Lung (tissue), 11 donors: ENCODE measurements at regions not wholly inside any gene's neighbourhood (a gene's known extent, or its start where the extent isn't known, plus 50 kb on each side); places are given as distances from the start of the nearest gene placed in this dataset.
A peak's percentile ranks its signal among the peaks of the same experiment; 100 is the strongest.

Experiments used
- ATAC-seq: fragments of 200-7000 bp; cut with Tn5 transposase; one replicate; pipeline ENCODE4 v1.9.1; 2020; ENCODE audit warnings: moderate number of reproducible peaks; ENCODE audit not compliant: insufficient read depth, low FRiP score
- DNase-seq, 3 donors: peaks; one replicate each; pipeline ENCODE4 v3.0.0-alpha.2; 2013 to 2017
- H3K27ac ChIP-seq, 2 donors: one replicate each; pipeline ENCODE4 v1.5.1; 2013; ENCODE audit warnings: mild to moderate bottlenecking in 2 of 2, moderate library complexity in 2 of 2, control low read depth in 1 of 2, inconsistent platforms in 1 of 2, low read depth in 1 of 2, low read length in 1 of 2
- H3K27me3 ChIP-seq, 3 donors: one replicate each; pipeline ENCODE4 v1.5.1; 2013; ENCODE audit warnings: low read length in 2 of 3; ENCODE audit not compliant: control insufficient read depth in 3 of 3, insufficient read depth in 3 of 3
- H3K36me3 ChIP-seq, 4 donors: one replicate each; pipeline ENCODE4 v1.5.1; 2013; ENCODE audit warnings: low read length in 4 of 4, mild to moderate bottlenecking in 1 of 4, moderate library complexity in 1 of 4; ENCODE audit not compliant: control insufficient read depth in 4 of 4, insufficient read depth in 4 of 4
- H3K4me1 ChIP-seq, 5 donors: one replicate each; pipeline ENCODE4 v1.5.1; 2013; ENCODE audit warnings: low read length in 5 of 5, mild to moderate bottlenecking in 2 of 5, moderate library complexity in 1 of 5; ENCODE audit not compliant: control insufficient read depth in 5 of 5, insufficient read depth in 5 of 5
- H3K4me3 ChIP-seq: one replicate; pipeline ENCODE4 v1.5.1; 2013; ENCODE audit warnings: mild to moderate bottlenecking, control low read depth, moderate library complexity
- H3K9ac ChIP-seq, 2 donors: one replicate each; pipeline ENCODE4 v1.5.1; 2013; ENCODE audit warnings: low read length in 2 of 2, control low read depth in 1 of 2; ENCODE audit not compliant: insufficient read depth in 1 of 2
- H3K9me3 ChIP-seq, 4 donors: one replicate each; pipeline ENCODE4 v1.5.1; 2013; ENCODE audit warnings: low read length in 3 of 4, mild to moderate bottlenecking in 1 of 4, moderate library complexity in 1 of 4; ENCODE audit not compliant: control insufficient read depth in 4 of 4, insufficient read depth in 3 of 4
- WGBS, 2 donors: extraction: QIAGEN DNeasy Blood & Tissue Kit; methylation state at CpG; one replicate each; pipeline ENCODE4 v1.1.7; 2013; 5-methylcytosine and 5-hydroxymethylcytosine counted together
- TF ChIP-seq, protein P1 (sequence below): IDR thresholded peaks from 2 replicates; pipeline ENCODE4 v1.5.1; 2012; ENCODE audit warnings: mild to moderate bottlenecking; ENCODE audit errors: control extremely low read depth, extremely low read depth
- donor health status: control.
- donor health status: control.
- donor health status: Bipolar disorder and iron deficiency.
- donor health status: healthy.
- donor health status: DM: yes; HTN: yes; CAD: no.

DNA sequence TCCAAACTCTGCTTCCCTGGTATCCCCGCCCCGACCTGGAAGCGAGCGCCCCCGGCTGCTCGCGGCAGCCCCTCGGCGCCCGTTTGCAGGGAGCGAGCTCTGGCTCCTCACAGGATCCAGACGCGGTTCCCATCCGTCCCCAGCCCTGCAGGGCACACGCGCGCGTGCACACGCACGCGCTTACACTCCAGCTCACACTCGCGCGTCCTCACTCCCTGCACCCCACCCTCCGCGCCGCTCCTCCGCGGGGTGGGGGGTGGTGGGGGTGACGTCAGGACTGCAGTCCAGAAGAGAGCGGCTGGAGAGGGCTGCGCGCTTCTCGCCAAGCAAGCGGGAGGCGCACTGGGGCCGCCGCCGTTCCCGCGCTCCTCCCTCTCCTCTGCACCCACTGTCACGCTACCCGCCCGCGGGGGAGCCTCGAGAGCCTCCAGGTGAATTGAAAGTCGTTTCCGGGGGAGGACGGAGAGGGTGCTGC is 255.6 kb downstream of the OTUD1 start:
- peak; percentile 18 to 50 (median 44) for DNase-seq
- no peak for ATAC-seq
- TF ChIP-seq, protein P1, sequence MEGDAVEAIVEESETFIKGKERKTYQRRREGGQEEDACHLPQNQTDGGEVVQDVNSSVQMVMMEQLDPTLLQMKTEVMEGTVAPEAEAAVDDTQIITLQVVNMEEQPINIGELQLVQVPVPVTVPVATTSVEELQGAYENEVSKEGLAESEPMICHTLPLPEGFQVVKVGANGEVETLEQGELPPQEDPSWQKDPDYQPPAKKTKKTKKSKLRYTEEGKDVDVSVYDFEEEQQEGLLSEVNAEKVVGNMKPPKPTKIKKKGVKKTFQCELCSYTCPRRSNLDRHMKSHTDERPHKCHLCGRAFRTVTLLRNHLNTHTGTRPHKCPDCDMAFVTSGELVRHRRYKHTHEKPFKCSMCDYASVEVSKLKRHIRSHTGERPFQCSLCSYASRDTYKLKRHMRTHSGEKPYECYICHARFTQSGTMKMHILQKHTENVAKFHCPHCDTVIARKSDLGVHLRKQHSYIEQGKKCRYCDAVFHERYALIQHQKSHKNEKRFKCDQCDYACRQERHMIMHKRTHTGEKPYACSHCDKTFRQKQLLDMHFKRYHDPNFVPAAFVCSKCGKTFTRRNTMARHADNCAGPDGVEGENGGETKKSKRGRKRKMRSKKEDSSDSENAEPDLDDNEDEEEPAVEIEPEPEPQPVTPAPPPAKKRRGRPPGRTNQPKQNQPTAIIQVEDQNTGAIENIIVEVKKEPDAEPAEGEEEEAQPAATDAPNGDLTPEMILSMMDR, result no peak
- H3K4me1 ChIP-seq, result peaks cover 0 to 16% (median 11%) of the 10 kb centered on the region in 5 donors
- H3K36me3 ChIP-seq, result no peaks in the 10 kb centered on the region
- H3K27me3 ChIP-seq, result peaks cover 24 to 66% (median 51%) of the 10 kb centered on the region in 3 donors
- H3K9ac ChIP-seq, result no peak overlapping the region
- H3K4me3 ChIP-seq, result no peak overlapping the region
- H3K9me3 ChIP-seq, result no peaks in the 10 kb centered on the region
- no peak overlapping the region for H3K27ac ChIP-seq
- 1% methylated on average over 25 to 49 of the region's 49 CpGs for WGBS, 2 donors

GRCh38 chr10:23694921-23695824 is 256.3 kb downstream of the OTUD1 start:
- TF ChIP-seq, protein P1, result no peak
- Histone ChIP-seq H3K9me3 (no peaks in the 10 kb centered on the region), H3K36me3 (no peaks in the 10 kb centered on the region), H3K27ac (no peak overlapping the region), H3K4me1 (peaks cover 0 to 16% (median 11%) of the 10 kb centered on the region in 5 donors), H3K4me3 (no peak overlapping the region), H3K27me3 (peaks cover 24 to 65% (median 51%) of the 10 kb centered on the region in 3 donors), H3K9ac (no peak overlapping the region)
- WGBS, 2 donors, result 2% methylated on average over 51 to 63 of the region's 63 CpGs
- ATAC-seq, result no peak
- peak; percentile 13 to 42 (median 37) for DNase-seq

GRCh38 chr10:23695825-23696420 is 257.0 kb downstream of the OTUD1 start:
- H3K36me3 ChIP-seq, result no peaks in the 10 kb centered on the region
- no peak for ATAC-seq
- no peaks in the 10 kb centered on the region for H3K9me3 ChIP-seq
- peaks cover 24 to 60% (median 47%) of the 10 kb centered on the region in 3 donors for H3K27me3 ChIP-seq
- H3K27ac ChIP-seq, result no peak overlapping the region
- WGBS, 2 donors, result 10 to 11% methylated on average over 36 of the region's 36 CpGs
- peaks cover 0 to 16% (median 11%) of the 10 kb centered on the region in 5 donors for H3K4me1 ChIP-seq
- TF ChIP-seq, protein P1, result no peak
- H3K9ac ChIP-seq, result no peak overlapping the region
- H3K4me3 ChIP-seq, result no peak overlapping the region
- DNase-seq, result no peak
